HG03520 (cell line): ENCODE measurements at regions not wholly inside any gene's neighbourhood (a gene's known extent, or its start where the extent isn't known, plus 50 kb on each side); places are given as distances from the start of the nearest gene placed in this dataset.

Experiments used
- ATAC-seq: cut with Tn5 transposase; IDR thresholded peaks from one replicate; pipeline ENCODE4 v1.9.1; 2021; ENCODE audit warnings: mild to moderate bottlenecking, moderate library complexity; ENCODE audit not compliant: unreplicated experiment

- ATAC-seq = no peak
Observed at GRCh38 chr20:24111858-24112257, 123.3 kb upstream of the GGTLC1 start.

- no peak for ATAC-seq
Observed at GRCh38 chr20:24109537-24109936, 121.0 kb upstream of the GGTLC1 start.

GRCh38 chr20:24109008-24109407, 120.4 kb upstream of the GGTLC1 start:
- ATAC-seq = no peak

- no peak for ATAC-seq
Observed at GRCh38 chr20:24108581-24108980, 120.0 kb upstream of the GGTLC1 start.

GRCh38 chr20:24106801-24107445, 118.3 kb upstream of the GGTLC1 start:
- ATAC-seq = no peak

- ATAC-seq = no peak
Observed at GRCh38 chr20:24106150-24106800, 117.7 kb upstream of the GGTLC1 start.

- ATAC-seq = no peak
Observed at GRCh38 chr20:24102749-24103333, 114.3 kb upstream of the GGTLC1 start.

GRCh38 chr20:24102290-24102689, 113.7 kb upstream of the GGTLC1 start:
- ATAC-seq = no peak

GRCh38 chr20:24100370-24101011, 111.9 kb upstream of the GGTLC1 start:
- peak; percentile 79 for ATAC-seq

- no peak for ATAC-seq
Observed at GRCh38 chr20:24098886-24099285, 110.3 kb upstream of the GGTLC1 start.

- ATAC-seq = no peak
Observed at GRCh38 chr20:24097506-24098245, 109.1 kb upstream of the GGTLC1 start.

GRCh38 chr20:24096864-24097450, 108.4 kb upstream of the GGTLC1 start:
- no peak for ATAC-seq

GRCh38 chr20:24096264-24096663, 107.7 kb upstream of the GGTLC1 start:
- no peak for ATAC-seq

GRCh38 chr20:24095756-24096155, 107.2 kb upstream of the GGTLC1 start:
- ATAC-seq = no peak

- ATAC-seq = no peak
Observed at GRCh38 chr20:24095303-24095702, 106.7 kb upstream of the GGTLC1 start.

- ATAC-seq = no peak
Observed at GRCh38 chr20:24089576-24089975, 101.0 kb upstream of the GGTLC1 start.

- ATAC-seq = no peak
Observed at GRCh38 chr20:24086121-24086520, 97.5 kb upstream of the GGTLC1 start.

- no peak for ATAC-seq
Observed at GRCh38 chr20:24084281-24084680, 95.7 kb upstream of the GGTLC1 start.

GRCh38 chr20:24081077-24081476, 92.5 kb upstream of the GGTLC1 start:
- ATAC-seq = no peak

- no peak for ATAC-seq
Observed at GRCh38 chr20:24079661-24080412, 91.3 kb upstream of the GGTLC1 start.
